Ishikawa (cell line): ENCODE measurements at regions not wholly inside any gene's neighbourhood (a gene's known extent, or its start where the extent isn't known, plus 50 kb on each side); places are given as distances from the start of the nearest gene placed in this dataset.

Experiments used
- CEBPB ChIP-seq: IDR thresholded peaks from 2 replicates; pipeline ENCODE4 v1.6.1; 2012
- CREB1 ChIP-seq: IDR thresholded peaks from 2 replicates; pipeline ENCODE4 v1.6.1; 2012; ENCODE audit warnings: low read depth
- EGR1 ChIP-seq: IDR thresholded peaks from 2 replicates; pipeline ENCODE4 v1.6.1; 2012
- EP300 ChIP-seq: IDR thresholded peaks from 2 replicates; pipeline ENCODE4 v1.6.1; 2012; ENCODE audit warnings: borderline replicate concordance
- FOXM1 ChIP-seq: IDR thresholded peaks from 2 replicates; pipeline ENCODE4 v1.6.1; 2012; ENCODE audit warnings: low read depth, borderline replicate concordance
- MAX ChIP-seq: IDR thresholded peaks from 2 replicates; pipeline ENCODE4 v1.6.1; 2012
- NFIC ChIP-seq: IDR thresholded peaks from 2 replicates; pipeline ENCODE4 v1.6.1; 2012
- RAD21 ChIP-seq: IDR thresholded peaks from 2 replicates; pipeline ENCODE4 v1.6.1; 2012; ENCODE audit warnings: low read depth
- REST ChIP-seq: IDR thresholded peaks from 2 replicates; pipeline ENCODE4 v1.6.1; 2012; ENCODE audit warnings: low read depth, mild to moderate bottlenecking
- TAF1 ChIP-seq: IDR thresholded peaks from 2 replicates; pipeline ENCODE4 v1.6.1; 2012; ENCODE audit warnings: low read depth, mild to moderate bottlenecking
- TCF12 ChIP-seq: IDR thresholded peaks from 2 replicates; pipeline ENCODE4 v1.6.1; 2012; ENCODE audit warnings: low read depth
- TEAD4 ChIP-seq: IDR thresholded peaks from 2 replicates; pipeline ENCODE4 v1.6.1; 2012
- USF1 ChIP-seq: IDR thresholded peaks from 2 replicates; pipeline ENCODE4 v1.6.1; 2012
- YY1 ChIP-seq: IDR thresholded peaks from 2 replicates; pipeline ENCODE4 v1.6.1; 2012; ENCODE audit warnings: low read depth
- ZBTB7A ChIP-seq: IDR thresholded peaks from 2 replicates; pipeline ENCODE4 v1.6.1; 2012; ENCODE audit warnings: low read depth

GRCh38 chr7:47704936-47705335, 123.0 kb upstream of the TNS3 start:
- TF ChIP-seq ZBTB7A: no peak
- TF ChIP-seq TEAD4: no peak
- TF ChIP-seq MAX: no peak
- TF ChIP-seq CEBPB: no peak
- no peak for TF ChIP-seq TAF1
- TF ChIP-seq NFIC: no peak
- TF ChIP-seq TCF12: no peak
- no peak for TF ChIP-seq EGR1

GRCh38 chr7:47702080-47702479, 120.2 kb upstream of the TNS3 start:
- TF ChIP-seq NFIC (no peak), EGR1 (no peak), USF1 (no peak), FOXM1 (no peak), EP300 (no peak), CREB1 (no peak), ZBTB7A (no peak), RAD21 (no peak), YY1 (no peak), REST (no peak), TEAD4 (no peak), TCF12 (no peak), TAF1 (no peak), MAX (no peak), CEBPB (no peak)

- no peak for TF ChIP-seq TAF1
- TF ChIP-seq TEAD4: no peak
- TF ChIP-seq RAD21: no peak
- no peak for TF ChIP-seq CEBPB
- TF ChIP-seq REST: no peak
- TF ChIP-seq EP300: no peak
Observed at GRCh38 chr7:47698386-47698785, 116.5 kb upstream of the TNS3 start.

- TF ChIP-seq EP300 (no peak), YY1 (no peak), CREB1 (no peak)
Observed at GRCh38 chr7:47697543-47697942, 115.6 kb upstream of the TNS3 start.

GRCh38 chr7:47696152-47696710, 114.3 kb upstream of the TNS3 start:
- TF ChIP-seq ZBTB7A (no peak), CEBPB (no peak), NFIC (no peak), YY1 (no peak), CREB1 (no peak), REST (no peak), EGR1 (no peak), RAD21 (no peak), FOXM1 (no peak), TAF1 (no peak), TCF12 (no peak), EP300 (no peak)
